ENCODE measurements at regions not wholly inside any gene's neighbourhood (a gene's known extent, or its start where the extent isn't known, plus 50 kb on each side); places are given as distances from the start of the nearest gene placed in this dataset.

GRCh38 chr15:26083896-26084295 lies 220.8 kb upstream of the ATP10A start:
- no peak overlapping the region for H3K4me3 ChIP-seq (ENCODE audit: low read depth, low read length)
- TF ChIP-seq, protein P1, sequence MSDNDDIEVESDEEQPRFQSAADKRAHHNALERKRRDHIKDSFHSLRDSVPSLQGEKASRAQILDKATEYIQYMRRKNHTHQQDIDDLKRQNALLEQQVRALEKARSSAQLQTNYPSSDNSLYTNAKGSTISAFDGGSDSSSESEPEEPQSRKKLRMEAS (IDR thresholded peaks at IDR 0.05; ENCODE audit: low read depth, low read length) = no peak
- no peak for TF ChIP-seq MYC (IDR thresholded peaks at IDR 0.05; ENCODE audit: low read depth, low read length)
- TF ChIP-seq, protein P2, sequence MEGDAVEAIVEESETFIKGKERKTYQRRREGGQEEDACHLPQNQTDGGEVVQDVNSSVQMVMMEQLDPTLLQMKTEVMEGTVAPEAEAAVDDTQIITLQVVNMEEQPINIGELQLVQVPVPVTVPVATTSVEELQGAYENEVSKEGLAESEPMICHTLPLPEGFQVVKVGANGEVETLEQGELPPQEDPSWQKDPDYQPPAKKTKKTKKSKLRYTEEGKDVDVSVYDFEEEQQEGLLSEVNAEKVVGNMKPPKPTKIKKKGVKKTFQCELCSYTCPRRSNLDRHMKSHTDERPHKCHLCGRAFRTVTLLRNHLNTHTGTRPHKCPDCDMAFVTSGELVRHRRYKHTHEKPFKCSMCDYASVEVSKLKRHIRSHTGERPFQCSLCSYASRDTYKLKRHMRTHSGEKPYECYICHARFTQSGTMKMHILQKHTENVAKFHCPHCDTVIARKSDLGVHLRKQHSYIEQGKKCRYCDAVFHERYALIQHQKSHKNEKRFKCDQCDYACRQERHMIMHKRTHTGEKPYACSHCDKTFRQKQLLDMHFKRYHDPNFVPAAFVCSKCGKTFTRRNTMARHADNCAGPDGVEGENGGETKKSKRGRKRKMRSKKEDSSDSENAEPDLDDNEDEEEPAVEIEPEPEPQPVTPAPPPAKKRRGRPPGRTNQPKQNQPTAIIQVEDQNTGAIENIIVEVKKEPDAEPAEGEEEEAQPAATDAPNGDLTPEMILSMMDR (IDR thresholded peaks at IDR 0.05; ENCODE audit: low read depth, low read length) = no peak
- TF ChIP-seq POLR2A (IDR thresholded peaks at IDR 0.05; ENCODE audit: extremely low read depth, insufficient read length) = no peak
- no peak for DNase-seq (ENCODE audit: low read depth)

GRCh38 chr15:26083457-26083856 lies 220.3 kb upstream of the ATP10A start:
- DNase-seq (ENCODE audit: low read depth) = no peak
- no peak for TF ChIP-seq MYC (IDR thresholded peaks at IDR 0.05; ENCODE audit: low read depth, low read length)
- TF ChIP-seq, protein P1 (IDR thresholded peaks at IDR 0.05; ENCODE audit: low read depth, low read length) = no peak
- TF ChIP-seq, protein P2 (IDR thresholded peaks at IDR 0.05; ENCODE audit: low read depth, low read length) = no peak
- no peak for TF ChIP-seq POLR2A (IDR thresholded peaks at IDR 0.05; ENCODE audit: extremely low read depth, insufficient read length)
- H3K4me3 ChIP-seq (ENCODE audit: low read depth, low read length) = no peak overlapping the region

- H3K4me3 ChIP-seq (ENCODE audit: low read depth, low read length) = peak overlapping the region; percentile 61
- peak; percentile 93 for DNase-seq (ENCODE audit: low read depth)
- peak; percentile 90 for TF ChIP-seq MYC (IDR thresholded peaks at IDR 0.05; ENCODE audit: low read depth, low read length)
- TF ChIP-seq, protein P1 (IDR thresholded peaks at IDR 0.05; ENCODE audit: low read depth, low read length) = peak; percentile 67; the same call in 1 of the 2 replicates
- peak; percentile 95 for TF ChIP-seq POLR2A (IDR thresholded peaks at IDR 0.05; ENCODE audit: extremely low read depth, insufficient read length)
- TF ChIP-seq, protein P2 (IDR thresholded peaks at IDR 0.05; ENCODE audit: low read depth, low read length) = no peak
Observed at GRCh38 chr15:26082221-26083109, 219.3 kb upstream of the ATP10A start.

- TF ChIP-seq, protein P2 (IDR thresholded peaks at IDR 0.05; ENCODE audit: low read depth, low read length) = no peak
- TF ChIP-seq POLR2A (IDR thresholded peaks at IDR 0.05; ENCODE audit: extremely low read depth, insufficient read length) (no peak), MYC (IDR thresholded peaks at IDR 0.05; ENCODE audit: low read depth, low read length) (no peak)
- TF ChIP-seq, protein P1 (IDR thresholded peaks at IDR 0.05; ENCODE audit: low read depth, low read length) = no peak
- no peak for DNase-seq (ENCODE audit: low read depth)
- no peak overlapping the region for H3K4me3 ChIP-seq (ENCODE audit: low read depth, low read length)
Observed at GRCh38 chr15:26081758-26082220, 218.7 kb upstream of the ATP10A start.

- H3K4me3 ChIP-seq (ENCODE audit: low read depth, low read length) = no peak overlapping the region
- DNase-seq (ENCODE audit: low read depth) = no peak
- no peak for TF ChIP-seq MYC (IDR thresholded peaks at IDR 0.05; ENCODE audit: low read depth, low read length)
- TF ChIP-seq, protein P2 (IDR thresholded peaks at IDR 0.05; ENCODE audit: low read depth, low read length) = no peak
- TF ChIP-seq, protein P1 (IDR thresholded peaks at IDR 0.05; ENCODE audit: low read depth, low read length) = no peak
- TF ChIP-seq POLR2A (IDR thresholded peaks at IDR 0.05; ENCODE audit: extremely low read depth, insufficient read length) = no peak
Observed at GRCh38 chr15:26075770-26076169, 212.6 kb upstream of the ATP10A start.
